Sigmoid colon (tissue), 4 donors: ENCODE measurements at regions not wholly inside any gene's neighbourhood (a gene's known extent, or its start where the extent isn't known, plus 50 kb on each side); places are given as distances from the start of the nearest gene placed in this dataset.

Experiments
- EP300 ChIP-seq, 4 donors: sonication (generic); formaldehyde crosslinking; IDR thresholded peaks; one replicate each; pipeline ENCODE4 v1.6.1; 2017; ENCODE audit warnings: antibody characterized with exemption in 4 of 4
- POLR2A ChIP-seq, 2 donors: fragments of 450-650 bp; IDR thresholded peaks; one replicate each; pipeline ENCODE4 v1.6.1; 2016; ENCODE audit warnings: antibody characterized with exemption in 2 of 2, mild to moderate bottlenecking in 2 of 2, moderate library complexity in 2 of 2
- POLR2AphosphoS5 ChIP-seq, 4 donors: sonication (generic); formaldehyde crosslinking; IDR thresholded peaks; one replicate each; pipeline ENCODE4 v1.6.1; 2017; ENCODE audit warnings: antibody characterized with exemption in 4 of 4
- TF ChIP-seq, protein P1 (sequence below), 4 experiments: fragments of 450-650 bp in 3 of 4; fragments of 200-600 bp in 1 of 4; IDR thresholded peaks; one replicate each; pipeline ENCODE4 v1.5.1; 2016 to 2019; ENCODE audit warnings: antibody characterized with exemption in 4 of 4, mild to moderate bottlenecking in 3 of 4, moderate library complexity in 2 of 4

DNA sequence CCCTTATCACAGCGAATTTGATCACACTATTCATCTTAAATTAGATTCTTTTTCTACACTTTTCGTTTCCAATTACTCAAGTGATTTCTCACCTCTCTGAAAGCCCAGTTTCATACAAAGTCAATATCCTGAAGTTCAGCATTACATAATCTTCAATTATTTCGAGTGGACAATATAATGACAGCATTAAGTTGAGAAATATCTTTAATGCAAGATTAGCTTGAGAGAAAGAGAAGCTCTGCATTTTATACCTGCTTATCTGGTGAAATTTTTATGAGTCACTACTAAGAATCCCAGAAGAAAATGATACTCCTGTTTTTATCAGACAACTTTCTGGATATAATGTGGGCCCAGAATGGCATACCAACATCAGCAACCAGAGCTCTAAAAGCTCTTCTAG lies 509.6 kb downstream of the KCNJ2 start:
- TF ChIP-seq POLR2A (IDR thresholded peaks at IDR 0.05) (no peak), POLR2AphosphoS5 (IDR thresholded peaks at IDR 0.05) (no peak), EP300 (IDR thresholded peaks at IDR 0.05) (no peak)
- TF ChIP-seq, protein P1, sequence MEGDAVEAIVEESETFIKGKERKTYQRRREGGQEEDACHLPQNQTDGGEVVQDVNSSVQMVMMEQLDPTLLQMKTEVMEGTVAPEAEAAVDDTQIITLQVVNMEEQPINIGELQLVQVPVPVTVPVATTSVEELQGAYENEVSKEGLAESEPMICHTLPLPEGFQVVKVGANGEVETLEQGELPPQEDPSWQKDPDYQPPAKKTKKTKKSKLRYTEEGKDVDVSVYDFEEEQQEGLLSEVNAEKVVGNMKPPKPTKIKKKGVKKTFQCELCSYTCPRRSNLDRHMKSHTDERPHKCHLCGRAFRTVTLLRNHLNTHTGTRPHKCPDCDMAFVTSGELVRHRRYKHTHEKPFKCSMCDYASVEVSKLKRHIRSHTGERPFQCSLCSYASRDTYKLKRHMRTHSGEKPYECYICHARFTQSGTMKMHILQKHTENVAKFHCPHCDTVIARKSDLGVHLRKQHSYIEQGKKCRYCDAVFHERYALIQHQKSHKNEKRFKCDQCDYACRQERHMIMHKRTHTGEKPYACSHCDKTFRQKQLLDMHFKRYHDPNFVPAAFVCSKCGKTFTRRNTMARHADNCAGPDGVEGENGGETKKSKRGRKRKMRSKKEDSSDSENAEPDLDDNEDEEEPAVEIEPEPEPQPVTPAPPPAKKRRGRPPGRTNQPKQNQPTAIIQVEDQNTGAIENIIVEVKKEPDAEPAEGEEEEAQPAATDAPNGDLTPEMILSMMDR (IDR thresholded peaks at IDR 0.05), result no peak
